Ammon's horn (tissue), 1 donor: ENCODE measurements at regions not wholly inside any gene's neighbourhood (a gene's known extent, or its start where the extent isn't known, plus 50 kb on each side); places are given as distances from the start of the nearest gene placed in this dataset.
A peak's percentile ranks its signal among the peaks of the same experiment; 100 is the strongest.
"Not testable (repeated sequence)": the region's sequence is repeated elsewhere in the genome, so short reads cannot be mapped to it uniquely, and the experiment has no call there.

ENCODE experiments used
- DNase-seq: peaks from one replicate; pipeline ENCODE4 v3.0.0-alpha.2; 2016; ENCODE audit warnings: low spot score

- DNase-seq: no peak
These were observed 172.9 kb upstream of the IL12B start for GRCh38 chr5:159503236-159503635.

- DNase-seq: no peak
These were observed 174.0 kb upstream of the IL12B start for GRCh38 chr5:159504106-159504856.

- peak; percentile 64 for DNase-seq
These were observed 174.6 kb upstream of the IL12B start for GRCh38 chr5:159504857-159505304.

GRCh38 chr5:159507055-159507454 is 176.8 kb upstream of the IL12B start:
- DNase-seq: no peak

GRCh38 chr5:159507661-159508060 is 177.4 kb upstream of the IL12B start:
- DNase-seq: no peak

GRCh38 chr5:159508344-159508743 is 178.1 kb upstream of the IL12B start:
- no peak for DNase-seq

- DNase-seq: no peak
These were observed 178.8 kb upstream of the IL12B start for GRCh38 chr5:159509002-159509660.

GRCh38 chr5:159510282-159510681 is 180.0 kb upstream of the IL12B start:
- DNase-seq: no peak

GRCh38 chr5:159511570-159511969 is 181.3 kb upstream of the IL12B start:
- DNase-seq: no peak

- DNase-seq: no peak
These were observed 181.8 kb upstream of the IL12B start for GRCh38 chr5:159512064-159512463.

- DNase-seq: no peak
These were observed 184.0 kb upstream of the IL12B start for GRCh38 chr5:159514229-159514810.

- no peak for DNase-seq
These were observed 184.9 kb upstream of the IL12B start for GRCh38 chr5:159515197-159515596.

- peak; percentile 58 for DNase-seq
These were observed 185.7 kb upstream of the IL12B start for GRCh38 chr5:159515909-159516415.

GRCh38 chr5:159518371-159518770 is 188.1 kb upstream of the IL12B start:
- DNase-seq: peak; percentile 12

GRCh38 chr5:159519365-159519764 is 189.1 kb upstream of the IL12B start:
- peak; percentile 25 for DNase-seq

- DNase-seq: no peak
These were observed 192.6 kb upstream of the IL12B start for GRCh38 chr5:159522841-159523240.

- not testable (repeated sequence) for DNase-seq
These were observed 194.0 kb upstream of the IL12B start for GRCh38 chr5:159524279-159524678.

- no peak for DNase-seq
These were observed 194.8 kb upstream of the IL12B start for GRCh38 chr5:159525117-159525516.

GRCh38 chr5:159527546-159528254 is 197.4 kb upstream of the IL12B start:
- no peak for DNase-seq

- no peak for DNase-seq
These were observed 201.3 kb upstream of the IL12B start for GRCh38 chr5:159531554-159532105.

GRCh38 chr5:159533197-159533596 is 202.9 kb upstream of the IL12B start:
- no peak for DNase-seq

- DNase-seq: no peak
These were observed 205.9 kb upstream of the IL12B start for GRCh38 chr5:159536166-159536565.
